GM21619 (cell line): ENCODE measurements at regions not wholly inside any gene's neighbourhood (a gene's known extent, or its start where the extent isn't known, plus 50 kb on each side); places are given as distances from the start of the nearest gene placed in this dataset.

Experiments
- ATAC-seq: cut with Tn5 transposase; IDR thresholded peaks from one replicate; pipeline ENCODE4 v1.9.1; 2021; ENCODE audit not compliant: unreplicated experiment

DNA sequence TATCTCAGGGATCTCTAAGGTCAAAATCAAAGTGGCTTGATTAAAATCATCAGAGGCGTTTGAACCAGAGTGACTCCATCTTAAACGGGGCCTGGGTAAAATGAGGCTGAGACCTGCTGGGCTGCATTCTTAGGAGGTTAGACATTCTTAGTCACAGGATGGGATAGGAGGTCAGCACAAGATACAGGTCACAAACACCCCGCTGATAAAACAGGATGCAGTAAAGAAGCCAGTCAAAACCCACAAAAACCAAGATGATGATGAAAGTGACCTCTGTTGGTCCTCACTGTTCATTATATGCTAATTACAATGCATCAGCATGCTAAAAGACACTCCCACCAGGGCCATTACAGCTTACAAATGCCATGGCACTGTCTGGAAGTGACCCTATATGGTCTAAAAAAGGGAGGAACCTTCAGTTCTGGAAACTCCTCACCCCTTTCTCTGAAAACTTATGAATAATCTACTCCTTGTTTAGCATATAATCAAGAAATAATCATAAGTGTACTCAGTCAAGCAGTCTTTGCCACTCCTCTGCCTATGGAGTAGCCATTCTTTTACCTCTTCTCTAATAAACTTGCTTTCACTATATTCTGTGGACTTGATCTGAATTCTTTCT, 143.3 kb upstream of the SLCO3A1 start:
- no peak for ATAC-seq

DNA sequence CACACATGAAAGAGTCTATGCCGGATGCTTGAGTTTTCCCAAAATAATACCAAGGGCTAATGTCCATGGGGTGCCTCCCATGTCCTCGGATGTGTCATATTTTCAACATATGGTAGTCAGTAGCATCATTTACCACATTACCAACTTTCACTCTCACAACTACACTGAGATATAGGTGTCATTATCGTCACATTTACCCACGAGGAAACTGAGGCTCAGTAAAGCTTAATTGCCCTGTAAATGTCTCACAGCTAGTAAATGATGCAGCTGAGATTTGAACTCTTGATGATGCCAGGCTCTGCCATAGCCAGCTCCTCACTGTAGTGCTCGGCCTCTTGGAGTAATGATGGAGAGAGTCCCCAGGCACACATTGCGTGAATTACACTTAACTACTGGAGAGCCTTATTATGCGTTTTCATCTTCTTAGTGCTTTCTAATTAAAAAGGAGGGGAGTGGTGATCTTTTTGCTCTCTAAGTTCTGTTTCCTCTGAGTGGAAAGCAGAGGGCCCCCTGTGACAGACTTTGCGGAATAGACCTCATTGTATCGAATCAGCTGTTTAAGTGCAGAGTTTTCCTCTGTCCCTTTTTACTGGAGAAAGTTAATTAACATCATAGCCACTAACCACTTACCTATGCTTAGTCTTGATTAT, 142.0 kb upstream of the SLCO3A1 start:
- ATAC-seq = no peak

DNA sequence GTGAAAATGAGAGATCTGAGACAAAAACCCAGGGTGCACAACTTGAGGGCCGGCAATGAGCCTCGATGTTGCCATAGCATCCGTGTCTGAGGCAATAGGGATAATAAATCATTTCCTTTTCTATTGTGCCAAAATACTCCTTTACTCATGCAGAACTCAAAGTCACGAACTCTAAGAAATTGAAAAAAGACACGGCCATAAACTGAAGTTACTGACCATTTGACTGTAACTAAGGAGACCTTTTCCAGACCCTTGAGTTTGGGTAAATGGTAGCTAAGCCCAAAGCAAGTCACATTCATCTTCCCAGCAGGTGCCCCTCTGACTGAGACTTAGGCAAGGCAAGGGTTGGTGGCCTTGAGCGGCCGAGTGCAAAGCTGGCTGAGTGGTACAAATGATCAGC, 141.2 kb upstream of the SLCO3A1 start:
- no peak for ATAC-seq

DNA sequence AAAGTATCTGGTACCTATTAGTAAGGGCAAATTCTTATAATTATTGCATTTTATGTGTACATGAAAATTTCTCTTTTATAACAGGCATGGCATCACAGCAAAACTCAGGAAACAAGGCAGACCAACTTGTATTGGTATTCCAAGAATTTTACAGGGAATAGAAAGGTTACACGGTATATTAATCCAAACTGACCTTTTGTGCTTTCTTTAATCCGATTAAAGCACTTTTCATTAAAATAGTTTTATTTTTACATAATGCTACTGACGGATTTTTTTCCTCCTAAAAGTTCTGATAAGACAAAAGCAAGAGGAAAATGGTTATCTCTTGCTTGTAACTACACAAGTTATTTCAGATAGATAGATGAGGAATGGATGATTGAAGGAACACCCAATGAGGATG, 137.0 kb upstream of the SLCO3A1 start:
- no peak for ATAC-seq

DNA sequence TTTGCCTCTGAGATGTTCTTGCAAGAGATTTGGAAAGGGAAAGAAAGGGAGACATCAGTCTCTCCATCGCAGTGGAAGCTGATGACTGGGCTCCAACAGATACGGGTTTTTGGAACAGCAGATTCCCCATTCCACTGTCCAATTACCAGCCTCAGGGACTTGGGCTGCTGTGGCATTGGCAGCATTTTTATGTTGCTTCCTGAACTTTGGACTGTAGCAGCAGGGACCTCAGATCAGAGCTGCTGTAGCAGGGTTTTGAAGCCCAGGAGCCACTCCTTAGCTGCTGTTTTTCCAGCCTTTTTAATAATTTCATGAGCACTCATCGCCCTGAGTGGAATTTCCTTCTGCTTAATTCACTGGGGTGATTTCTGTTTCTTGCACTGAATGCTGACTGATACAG, 135.7 kb upstream of the SLCO3A1 start:
- no peak for ATAC-seq

DNA sequence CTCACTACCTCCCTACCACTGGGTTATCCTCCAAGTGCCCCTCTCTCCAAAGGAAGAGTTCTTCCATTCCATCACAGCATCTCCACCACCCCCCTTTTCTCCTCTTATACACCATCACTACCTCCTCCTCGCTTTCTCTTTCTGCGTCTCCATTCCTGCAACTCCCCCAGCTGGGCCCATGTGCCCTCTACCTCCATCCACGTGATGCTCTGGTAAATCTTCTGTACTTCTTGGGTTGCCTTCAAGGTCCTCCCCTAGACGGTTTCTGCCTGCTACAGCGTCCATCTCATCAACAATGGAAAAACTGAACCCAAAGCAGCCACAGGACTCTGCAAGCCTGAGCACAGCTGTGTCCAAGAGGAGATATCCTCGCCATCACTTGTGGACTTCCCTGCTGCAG, 129.5 kb upstream of the SLCO3A1 start:
- ATAC-seq = no peak

DNA sequence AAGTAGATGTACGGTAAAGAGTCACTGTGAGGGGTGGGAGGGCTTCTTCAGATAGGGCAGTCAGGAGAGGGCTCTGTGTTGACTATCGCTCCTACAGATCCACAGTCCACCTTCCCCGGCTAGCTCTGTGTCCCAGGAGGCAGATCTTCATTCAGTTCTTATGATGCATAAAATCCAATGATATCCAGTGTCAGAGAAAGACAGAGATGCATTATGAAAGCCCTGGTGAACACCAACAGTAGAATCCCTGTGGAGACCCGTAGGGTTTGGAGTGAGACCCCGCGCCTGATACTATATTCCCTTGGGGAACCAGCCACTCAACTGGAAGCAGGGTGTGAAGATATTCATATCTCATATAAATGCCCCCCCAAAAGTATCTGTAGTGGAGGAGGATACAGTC, 119.8 kb upstream of the SLCO3A1 start:
- no peak for ATAC-seq

DNA sequence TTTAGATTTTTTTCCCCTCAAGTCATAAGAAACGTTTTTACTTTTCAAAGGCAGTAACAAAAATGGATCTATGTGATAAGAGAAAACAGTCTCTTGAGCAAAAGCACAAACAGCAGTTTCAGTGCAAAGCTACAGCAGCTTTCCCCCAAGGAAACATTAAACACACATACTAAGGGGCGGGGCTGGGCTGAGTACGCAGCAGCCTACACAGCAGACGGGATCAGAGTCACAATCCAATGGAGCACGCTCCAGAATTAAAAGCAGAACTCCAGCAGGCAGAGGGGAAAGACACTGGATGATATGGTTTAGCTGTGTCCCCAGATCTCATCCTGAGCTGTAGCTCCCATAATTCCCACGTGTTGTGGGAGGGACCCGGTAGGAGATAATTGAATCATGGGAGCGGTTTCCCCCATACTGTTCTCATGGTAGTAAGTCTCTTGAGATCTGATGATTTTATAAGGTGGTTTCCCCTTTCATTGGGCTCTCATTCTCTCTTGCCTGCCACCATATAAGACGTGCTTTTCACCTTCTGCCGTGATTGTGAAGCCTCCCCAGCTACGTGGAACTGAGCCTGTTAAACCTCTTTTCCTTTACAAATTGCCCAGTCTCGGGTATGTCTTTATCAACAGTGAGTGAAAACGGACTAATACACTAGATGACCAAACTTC, 116.2 kb upstream of the SLCO3A1 start:
- ATAC-seq = no peak

DNA sequence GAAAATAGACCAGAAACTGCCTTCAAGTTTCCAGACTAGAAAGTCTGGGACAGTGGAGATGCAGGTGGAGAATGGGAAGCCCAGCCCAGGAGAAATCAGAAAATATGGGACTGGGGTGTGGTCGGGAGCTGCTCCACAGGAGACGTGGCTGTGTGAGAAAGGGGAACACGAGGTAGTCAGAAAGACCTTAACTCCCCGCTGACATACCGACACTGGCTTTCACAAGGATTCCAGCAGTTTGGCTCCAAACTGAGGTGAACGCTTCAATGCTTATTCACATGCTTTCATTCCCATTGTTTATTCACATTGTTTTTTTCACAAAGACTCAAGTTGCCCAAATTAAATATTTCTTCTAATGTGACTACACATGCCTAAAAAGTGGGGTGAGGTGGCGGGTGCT, 111.5 kb upstream of the SLCO3A1 start:
- no peak for ATAC-seq

DNA sequence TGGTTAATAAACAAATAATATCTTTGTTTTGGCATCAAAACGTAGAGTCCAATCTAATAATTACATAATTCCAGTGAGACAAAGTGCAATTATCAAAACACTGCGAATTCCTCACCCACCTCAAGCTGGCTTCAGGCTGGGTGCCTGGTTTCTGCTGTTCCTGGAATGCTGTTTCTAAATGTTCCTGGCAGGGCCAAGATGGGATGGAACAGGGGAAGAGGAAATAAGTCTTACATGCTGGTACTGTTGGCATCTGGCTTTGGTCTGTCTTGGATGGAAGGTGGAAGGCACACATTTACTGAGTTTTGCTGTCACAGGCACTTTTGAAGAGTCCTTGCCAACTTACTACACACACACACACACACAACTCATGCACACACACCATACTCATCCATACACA, 101.9 kb upstream of the SLCO3A1 start:
- ATAC-seq = no peak

DNA sequence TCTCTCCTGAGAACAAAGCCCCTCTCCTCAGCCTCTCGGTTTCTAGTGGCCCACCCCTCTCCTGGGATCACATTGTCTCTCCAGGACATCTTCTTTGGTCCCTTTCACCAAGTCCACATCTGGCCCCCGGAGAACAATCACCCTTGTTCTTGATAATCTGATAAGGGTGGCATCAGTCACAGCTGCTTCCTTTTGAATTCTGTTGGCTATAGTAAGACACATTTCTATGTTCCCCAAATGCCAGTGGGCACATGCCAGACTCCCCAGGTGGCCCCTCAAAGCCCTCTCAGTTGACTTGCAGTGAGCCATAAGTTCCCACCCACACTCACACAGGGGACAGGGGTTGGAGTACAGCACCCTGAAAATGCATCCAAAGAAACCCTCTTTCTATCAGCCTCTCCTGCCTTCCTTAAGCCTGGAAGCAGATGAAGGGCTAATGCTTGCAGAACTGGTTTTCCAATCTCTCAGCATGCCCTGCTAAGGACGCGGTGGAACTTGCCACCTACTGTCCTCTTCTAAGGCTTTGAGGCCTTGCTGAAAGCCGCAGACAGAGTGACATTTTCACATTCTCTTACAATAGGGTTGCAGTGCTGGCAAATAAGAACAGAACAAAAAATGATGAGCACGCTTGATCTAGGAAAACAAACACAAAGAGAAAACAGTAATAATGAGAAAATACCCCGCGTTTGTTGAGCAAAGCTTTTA, 101.3 kb upstream of the SLCO3A1 start:
- ATAC-seq = no peak

DNA sequence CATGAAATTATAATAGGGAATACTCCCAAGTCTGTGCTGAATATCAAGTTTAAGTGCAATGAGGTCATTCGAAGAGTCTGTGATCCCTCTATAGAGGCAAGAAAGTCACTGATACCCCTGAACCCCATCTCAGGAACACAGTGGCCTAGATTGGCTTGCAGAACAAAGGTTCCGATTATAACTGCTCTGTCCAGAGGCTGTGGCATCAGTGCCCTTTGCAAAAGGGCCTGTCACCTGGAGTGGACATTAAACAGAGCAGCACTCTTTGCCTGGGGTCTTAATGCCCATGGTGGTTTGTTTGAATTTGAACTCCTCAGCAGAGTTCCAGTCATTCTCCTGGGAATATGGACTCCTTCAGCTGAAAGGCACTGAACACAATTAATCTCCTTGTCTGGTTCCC, 93.9 kb upstream of the SLCO3A1 start:
- ATAC-seq = no peak

DNA sequence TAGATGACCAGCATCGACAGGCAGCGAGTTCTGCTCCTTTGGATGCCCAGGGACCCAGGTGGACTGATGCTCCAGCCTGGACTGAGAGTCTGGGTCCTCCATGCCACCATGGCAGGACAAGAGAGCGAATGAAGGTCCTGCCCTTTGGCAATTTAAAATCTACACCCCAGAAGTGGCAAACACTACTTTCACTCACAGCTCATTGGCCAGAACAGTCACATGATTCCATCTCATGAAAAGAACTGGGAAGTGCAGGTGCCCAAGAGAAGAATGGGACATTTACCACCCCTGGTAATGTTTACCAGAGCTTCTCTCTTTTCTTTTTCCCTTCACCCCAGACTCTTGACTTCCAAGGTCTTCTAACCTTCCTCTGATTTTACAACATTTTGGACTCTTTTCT, 87.8 kb upstream of the SLCO3A1 start:
- ATAC-seq = no peak

DNA sequence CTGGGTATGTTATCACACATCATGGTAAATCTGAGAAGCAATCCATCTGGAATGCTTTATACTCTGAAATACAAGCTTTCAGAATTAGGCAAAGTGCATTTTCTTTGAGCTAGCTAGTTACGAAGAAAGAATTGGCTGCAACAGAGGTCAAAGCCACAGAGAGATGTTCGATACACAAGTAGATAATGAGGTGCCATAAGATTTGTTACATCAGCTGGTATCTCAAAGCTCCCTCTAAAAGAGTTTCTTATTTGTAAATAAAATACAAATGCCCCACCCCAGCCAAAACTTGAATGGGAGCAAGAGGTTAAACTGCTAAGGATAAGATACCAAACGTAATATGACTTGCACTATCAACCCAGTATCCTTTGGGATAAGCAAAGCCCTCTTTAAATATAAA, 84.0 kb upstream of the SLCO3A1 start:
- ATAC-seq = no peak

DNA sequence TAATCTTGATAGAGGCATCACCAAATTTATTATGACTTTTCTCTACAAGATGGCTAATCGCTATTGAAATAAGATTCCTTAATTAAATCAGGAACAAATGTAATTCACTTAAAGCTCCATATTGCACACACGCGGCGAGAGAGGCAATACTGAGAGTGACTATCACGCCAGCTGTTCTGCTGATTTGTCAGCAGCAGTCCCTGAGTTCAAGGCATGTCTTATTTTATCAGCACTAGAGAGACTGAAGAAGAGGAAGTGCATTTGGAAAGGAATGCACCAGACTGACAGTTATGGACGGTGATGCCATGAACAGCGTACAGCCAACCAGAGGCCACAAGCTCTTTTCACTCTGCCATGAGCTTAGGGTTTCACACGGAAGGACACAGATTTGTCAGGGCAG, 83.6 kb upstream of the SLCO3A1 start:
- ATAC-seq = no peak

DNA sequence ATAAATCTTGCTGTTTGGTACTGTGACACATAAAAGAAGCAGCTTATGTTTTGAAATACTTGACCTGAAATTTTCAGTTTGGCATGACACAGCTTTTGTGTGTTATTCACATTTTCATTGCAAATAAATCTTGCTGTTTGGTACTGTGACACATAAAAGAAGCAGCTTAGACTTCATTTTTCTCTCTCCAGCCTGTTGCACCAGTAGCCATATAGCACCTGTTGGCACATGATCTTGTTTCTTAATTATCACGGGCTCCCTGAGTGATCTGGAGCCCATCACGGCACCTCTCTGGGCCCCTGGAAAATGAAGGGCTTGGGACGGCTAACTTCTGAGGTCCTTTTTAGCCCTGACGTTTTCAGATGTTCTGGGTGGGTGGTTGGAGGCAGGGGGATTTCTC, 77.4 kb upstream of the SLCO3A1 start:
- ATAC-seq = no peak

DNA sequence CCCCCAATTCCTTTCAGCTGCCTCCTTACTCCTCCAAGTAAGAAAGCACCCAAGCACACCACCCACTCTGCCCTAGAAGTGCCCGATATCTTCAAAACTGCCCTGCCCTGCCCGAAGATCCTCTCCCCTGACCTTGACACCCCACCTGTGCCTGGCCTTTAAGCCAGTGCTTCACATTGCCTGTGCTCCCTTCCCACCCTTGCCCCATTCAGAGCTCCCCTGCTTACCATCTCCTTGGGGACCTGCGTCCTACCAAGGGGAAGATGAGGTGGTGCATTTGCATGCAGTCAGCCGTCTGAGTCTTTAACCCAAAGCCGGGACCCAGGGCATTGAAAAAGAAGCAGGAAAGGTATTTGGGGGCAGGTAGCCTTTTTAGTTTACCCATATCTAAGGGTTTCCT, 73.5 kb upstream of the SLCO3A1 start:
- no peak for ATAC-seq

DNA sequence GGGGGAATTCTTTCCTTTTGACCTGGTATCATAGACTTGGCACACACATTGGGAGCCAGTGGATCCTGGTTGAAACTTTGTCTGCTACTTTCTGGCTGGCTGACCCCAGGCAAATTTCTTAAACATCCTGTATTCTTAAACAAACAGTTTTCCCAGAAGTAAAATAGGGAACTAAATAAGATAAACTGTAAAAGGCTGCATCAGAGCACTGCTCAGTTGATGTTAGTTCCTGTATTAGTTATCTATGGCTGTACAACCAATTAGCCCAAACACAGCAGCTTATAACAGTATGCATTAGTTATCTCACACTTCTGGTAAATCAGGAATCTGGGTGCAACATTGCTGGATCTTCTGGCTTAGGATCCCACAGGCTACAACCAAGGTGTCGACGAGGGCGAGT, 73.1 kb upstream of the SLCO3A1 start:
- ATAC-seq = no peak

DNA sequence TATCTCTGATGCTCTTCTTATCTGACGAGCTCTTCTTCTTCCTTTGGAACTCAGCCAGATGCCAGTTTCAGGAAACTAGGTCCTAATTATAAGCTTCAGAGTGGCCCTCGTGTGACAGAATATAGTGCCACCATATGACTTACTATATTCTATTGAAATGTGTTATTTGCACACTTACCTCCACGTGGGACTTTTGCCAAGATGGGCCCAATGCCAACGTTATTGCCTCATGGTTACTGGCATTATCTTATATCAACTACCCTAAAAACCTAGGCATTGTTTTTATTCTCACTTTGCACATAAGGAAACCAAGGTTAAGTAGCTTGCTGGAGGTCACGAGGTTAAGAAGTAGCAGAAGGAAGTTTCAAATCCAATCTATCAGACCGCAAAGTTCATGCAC, 71.3 kb upstream of the SLCO3A1 start:
- no peak for ATAC-seq

DNA sequence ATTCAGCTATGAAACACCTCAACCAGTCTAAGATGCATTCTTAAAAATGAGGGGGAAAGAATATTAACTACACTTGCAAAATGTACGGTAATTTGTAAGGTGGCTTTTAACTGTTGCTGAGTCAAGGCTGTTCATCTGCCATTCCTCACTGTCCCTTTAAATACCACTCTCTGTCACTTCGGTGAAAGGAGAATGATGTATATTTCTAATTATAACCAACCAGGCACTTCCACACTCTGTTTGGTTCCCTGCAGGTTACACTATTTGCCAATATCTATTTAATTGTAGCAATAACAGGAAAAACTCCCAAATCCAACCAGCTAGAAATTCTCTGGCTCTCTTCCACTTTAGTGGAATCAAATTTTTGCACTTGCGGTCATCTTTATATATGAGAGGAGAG, 70.5 kb upstream of the SLCO3A1 start:
- no peak for ATAC-seq

DNA sequence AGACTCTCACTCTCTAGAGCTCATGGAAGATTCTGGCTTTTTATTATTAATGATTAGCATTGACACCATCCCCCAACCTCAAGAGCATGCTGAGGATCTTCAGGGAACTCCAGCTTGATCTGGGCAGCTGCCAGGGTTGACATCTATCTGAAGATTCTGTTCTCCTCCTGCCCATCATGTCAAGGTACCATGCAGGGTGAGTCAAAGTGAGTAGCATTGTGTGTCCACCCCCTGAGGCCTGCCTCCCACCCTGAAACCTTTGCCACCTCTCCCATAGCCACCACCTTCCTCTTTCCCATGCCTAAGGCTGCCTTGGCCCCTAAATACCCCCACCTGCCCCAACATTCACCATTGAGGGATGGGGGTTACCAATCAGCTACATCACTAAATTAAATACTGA, 70.1 kb upstream of the SLCO3A1 start:
- no peak for ATAC-seq
